ENCODE measurements at regions not wholly inside any gene's neighbourhood (a gene's known extent, or its start where the extent isn't known, plus 50 kb on each side); places are given as distances from the start of the nearest gene placed in this dataset.

DNA sequence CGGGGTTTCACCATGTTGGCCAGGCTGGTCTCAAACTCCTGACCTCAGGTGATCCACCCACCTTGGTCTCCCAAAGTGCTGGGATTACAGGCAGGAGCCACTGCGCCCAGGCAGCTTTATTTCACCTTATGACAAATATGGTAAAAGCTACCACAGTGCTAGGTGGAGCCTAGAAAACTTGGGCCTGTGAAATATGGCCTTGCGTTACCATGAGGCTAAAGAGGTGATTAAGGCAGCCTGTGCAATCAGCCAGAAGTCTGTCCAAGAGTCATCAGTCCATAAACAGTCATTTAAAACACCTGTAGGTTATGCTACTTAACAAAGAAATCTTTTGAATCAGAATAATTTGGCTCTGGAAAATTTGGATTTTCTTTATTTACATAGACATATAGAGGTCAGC lies 114.8 kb upstream of the ANKH start:
- DNase-seq (ENCODE audit: low read depth in 2 of 2): no peak

DNA sequence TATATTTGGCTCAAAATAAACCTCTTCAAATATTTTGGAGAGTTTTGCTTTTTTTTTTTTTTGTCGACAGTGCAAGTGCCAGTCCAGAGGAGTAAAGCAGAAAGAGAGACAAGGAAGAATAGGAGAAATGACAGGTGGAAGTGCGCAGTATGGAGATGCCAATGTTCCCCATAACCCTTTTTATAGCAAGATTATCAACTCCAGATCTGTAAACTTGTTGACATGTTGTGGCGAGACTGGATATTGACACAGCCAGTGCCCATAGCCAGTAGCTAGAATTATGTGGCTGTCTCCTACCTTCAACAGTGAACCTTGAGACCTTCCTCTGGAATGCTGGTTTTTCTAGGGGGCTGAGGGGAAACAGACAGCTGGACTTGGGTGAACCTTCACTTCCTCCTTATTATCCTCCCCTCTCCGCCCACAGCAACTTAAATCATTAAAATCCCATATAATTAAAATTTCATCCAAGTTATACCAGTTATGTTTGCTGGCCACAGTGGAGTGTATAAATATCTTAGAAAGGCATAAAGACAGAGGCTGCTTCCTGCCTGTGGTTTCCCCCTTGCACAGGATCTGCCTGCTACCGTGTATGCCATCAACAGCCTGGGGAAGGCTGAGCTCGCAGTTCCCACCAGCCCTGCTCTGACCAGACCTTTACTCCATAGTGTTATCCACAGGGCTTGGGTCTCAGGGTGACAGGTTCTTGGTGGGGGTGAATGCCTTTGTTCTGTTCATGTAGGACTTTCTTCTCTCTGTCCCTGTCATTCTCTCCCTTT lies 112.3 kb upstream of the ANKH start:
- no peak for DNase-seq (ENCODE audit: low read depth in 2 of 2)

DNA sequence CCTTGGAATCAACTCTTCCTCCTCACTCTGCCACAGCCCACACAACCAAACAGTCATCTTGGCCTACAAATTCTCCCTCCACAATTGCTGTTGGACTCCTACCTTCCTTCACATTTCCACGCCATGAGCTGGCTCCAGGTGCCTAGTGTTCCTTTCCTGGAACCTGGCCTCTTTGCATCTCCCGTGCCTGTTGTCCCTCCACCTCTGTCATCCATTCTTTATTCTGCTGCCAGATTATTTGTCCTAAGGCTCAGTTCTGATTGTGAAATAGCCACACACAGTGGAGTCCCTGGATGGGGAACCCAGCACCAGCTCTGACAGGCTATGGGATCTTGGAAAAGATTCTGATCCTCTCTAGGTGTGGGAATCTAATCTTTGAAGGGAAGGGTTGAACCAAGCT lies 109.1 kb upstream of the ANKH start:
- DNase-seq (ENCODE audit: low read depth in 2 of 2): no peak

DNA sequence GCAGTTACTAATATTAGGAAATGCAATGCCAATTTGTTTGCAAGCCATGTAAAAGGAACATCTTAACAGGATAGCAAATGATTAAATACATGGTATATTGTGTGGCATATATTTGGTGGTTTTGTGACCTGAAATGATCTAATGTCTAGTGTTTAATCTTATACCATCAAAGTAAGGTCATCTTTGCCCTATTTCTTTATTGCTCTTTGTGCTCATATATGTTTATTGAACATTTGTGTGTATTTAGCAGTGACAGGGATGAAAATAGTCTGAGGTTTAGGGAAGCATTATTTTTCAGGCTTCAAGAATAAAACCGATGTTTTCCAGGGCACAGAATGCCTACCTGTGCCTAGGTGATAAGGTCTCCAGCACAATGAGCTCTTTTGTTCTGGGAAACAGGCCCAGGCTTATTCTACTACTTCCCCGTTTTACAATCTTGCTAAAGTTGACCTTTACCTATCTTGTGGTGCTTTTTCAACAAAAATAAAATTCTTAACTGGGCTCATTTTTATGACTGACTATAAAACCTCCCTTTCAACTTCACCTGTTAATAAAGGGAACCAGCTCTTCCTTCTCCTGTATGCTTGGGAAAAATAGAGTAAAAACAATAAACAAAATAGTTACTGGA lies 105.6 kb upstream of the ANKH start:
- DNase-seq (ENCODE audit: low read depth in 2 of 2): no peak

DNA sequence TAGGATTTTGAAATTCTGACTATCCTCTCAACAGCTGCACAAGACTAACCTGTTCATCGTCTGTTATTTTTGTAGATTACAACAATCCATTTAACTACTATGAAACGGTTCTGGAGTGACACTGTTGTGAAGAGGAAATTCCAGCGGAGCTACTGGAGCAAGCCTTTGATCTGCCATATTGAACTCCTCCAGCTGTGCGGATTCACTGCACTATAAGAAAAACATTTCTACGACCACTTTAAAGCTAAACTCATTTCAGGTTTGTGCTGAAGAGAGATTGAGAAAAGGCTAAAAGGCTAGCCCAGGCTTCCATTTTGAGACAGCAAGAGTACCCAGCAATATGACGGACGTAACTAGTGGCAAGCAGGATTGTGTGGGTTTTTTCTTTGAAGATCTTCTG lies 104.9 kb upstream of the ANKH start:
- no peak for DNase-seq (ENCODE audit: low read depth in 2 of 2)

DNA sequence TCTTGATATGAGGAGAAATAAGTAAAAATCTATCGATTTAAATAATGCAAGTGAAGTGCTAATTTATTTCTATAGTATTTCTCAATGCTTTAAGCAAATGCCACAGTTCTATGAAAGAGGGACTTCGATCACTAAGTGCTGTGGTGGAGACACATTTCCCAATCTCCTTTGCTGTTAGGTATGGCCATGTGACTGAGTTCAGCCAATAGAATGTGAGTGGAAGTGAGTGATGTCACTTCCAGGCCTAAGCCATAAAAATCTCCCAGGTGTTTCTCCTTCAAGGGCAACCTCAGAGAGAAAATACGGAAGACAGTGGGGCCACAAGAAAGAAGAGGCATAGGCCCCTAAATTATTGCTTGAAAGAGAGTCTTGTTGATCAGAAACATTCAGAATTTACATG lies 100.3 kb upstream of the ANKH start:
- no peak for DNase-seq (ENCODE audit: low read depth in 2 of 2)

DNA sequence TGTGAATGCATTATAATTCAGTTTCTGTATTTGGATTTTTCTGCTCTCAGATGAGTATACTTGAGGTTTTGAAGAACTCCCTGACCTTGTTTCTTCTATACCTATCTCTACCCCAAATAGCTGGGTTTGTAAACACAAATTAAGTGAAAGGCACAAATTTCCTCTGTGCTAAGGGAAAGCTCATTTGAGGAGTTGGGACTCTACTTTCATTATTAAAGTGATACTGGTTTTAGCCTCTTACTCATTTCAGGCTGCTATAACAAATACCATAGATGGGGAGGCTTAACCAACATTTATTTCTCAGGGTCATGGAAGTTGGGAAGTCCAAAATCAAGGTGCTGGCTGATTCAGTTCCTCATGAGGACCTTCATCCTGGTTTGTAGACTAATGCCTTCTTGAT lies 97.2 kb upstream of the ANKH start:
- DNase-seq (ENCODE audit: low read depth in 2 of 2): no peak

DNA sequence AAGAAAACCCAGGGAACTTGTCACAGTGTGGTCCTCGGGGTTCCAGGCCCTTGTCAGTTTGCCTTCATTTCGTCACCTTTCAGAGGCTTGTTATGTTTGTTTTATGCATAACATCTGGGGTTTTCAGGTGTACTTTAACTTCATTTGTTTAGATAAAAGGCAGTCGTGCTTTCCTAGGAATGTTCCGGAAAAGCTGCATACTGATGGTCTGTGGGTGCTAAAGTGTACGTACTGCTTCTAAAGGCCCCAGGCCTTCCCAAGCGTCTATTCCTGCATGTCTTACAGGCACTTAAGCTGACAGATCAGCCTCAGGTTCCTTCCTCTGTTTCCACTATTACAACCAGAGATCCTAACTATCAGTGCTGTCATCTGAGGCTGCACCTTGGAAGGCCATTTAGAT lies 95.6 kb upstream of the ANKH start:
- DNase-seq (ENCODE audit: low read depth in 2 of 2): no peak

DNA sequence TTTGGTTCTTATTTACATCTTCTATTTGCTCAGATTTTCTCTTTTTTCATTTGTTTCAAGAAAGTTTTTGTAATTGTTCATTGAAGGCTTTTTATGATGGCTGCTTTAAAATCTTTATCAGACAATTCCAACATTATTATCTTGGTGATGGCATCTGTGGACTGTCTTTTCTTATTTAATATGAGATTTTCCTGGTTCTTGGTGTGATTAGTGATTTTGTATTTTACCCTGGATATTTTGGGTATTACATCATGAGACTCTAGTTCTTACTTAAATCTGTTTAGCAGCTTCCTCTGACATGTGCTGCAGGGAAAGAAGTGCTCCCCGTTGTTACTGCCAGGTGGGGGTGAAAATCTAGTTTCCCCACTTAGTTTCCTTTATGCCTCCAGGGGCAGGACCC lies 94.2 kb upstream of the ANKH start:
- no peak for DNase-seq (ENCODE audit: low read depth in 2 of 2)

DNA sequence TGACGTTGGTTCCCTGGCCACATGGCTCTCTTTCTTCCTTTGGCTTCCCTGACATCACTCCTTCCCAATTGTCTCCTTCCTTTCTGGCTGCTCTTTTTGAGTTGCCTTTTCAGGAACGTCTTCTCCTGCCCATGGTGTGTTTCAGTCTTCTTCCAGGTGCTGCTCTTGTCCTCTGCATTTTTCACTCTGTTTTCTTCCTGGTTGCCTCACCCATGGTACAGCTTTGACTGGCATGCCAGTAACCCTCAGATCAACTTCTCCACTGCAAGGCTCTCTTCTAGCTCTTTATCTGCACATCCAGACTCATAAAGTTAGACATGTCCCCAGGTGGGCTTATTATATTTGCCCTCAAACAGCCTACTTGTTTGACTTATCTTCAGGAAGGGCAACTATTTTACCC lies 91.0 kb upstream of the ANKH start:
- DNase-seq (ENCODE audit: low read depth in 2 of 2): no peak

DNA sequence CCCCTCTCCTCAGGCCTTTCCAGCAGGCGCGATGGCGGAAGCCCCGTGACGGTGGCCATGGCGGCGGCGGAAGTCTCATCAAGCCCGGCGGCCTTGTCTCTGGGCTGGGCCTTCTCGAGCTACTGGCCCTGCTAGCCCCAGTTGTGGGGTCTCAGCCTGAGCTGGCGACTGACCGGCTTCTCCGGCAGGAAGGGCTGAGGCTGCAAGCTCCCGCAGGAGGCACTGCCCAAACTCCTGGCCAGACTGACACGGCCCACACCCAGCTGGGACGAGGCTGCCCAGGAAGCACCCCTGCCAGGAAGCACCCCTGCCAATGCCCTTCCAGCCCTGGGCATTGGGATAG lies 88.5 kb upstream of the ANKH start:
- DNase-seq (ENCODE audit: low read depth in 2 of 2): no peak

DNA sequence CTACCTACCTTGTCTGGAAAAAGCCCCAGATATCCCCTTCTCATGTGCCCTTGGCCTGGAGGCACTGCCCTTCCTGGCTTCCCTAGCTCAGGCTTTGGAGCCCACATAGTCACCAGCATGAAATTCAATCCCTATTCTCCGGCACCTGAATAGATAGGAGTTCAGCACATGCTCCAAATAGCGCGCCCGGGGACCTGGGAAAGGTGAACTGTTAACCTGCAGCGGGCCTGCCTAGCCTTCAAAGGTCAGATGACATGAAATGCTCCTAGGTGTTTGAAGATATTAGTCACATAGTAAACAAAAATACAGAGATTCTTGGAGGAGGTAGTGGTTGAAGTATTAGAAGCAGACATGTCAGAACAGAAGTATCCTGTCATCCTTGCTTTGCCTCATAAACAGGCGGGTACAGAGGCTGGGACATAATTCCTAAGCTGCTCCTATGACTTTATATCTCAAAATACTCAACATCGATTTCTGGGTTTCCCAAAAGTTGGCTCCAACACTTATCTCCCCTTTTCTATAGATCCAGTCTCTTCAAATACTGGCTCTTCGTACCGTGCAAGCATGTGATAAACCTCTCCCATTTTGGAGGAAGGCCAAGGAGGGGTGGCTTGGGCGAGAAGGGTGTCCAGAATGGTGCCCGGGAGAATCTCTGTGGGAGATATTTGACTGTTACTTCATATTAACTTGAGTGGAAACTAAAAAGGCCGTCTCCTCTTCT lies 88.0 kb upstream of the ANKH start:
- no peak for DNase-seq (ENCODE audit: low read depth in 2 of 2)

DNA sequence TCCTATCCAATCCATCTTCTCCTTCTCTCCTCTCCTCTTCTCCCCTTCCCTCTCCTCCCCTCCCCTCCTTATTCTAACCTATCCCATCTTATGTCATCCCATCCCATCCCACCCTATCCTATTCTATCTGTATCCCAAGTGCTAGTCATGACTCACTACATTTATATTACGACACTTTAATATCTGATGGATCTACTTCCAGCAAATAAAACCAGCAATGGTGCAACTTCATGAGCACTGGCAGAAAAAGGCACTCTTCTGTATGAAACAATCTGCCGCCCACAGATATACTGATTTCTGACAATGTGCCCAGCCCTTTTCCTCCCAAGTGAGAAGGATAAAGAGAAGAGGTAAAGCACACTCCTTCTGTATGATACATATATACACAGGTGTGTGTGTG lies 86.6 kb upstream of the ANKH start:
- DNase-seq (ENCODE audit: low read depth in 2 of 2): no peak

DNA sequence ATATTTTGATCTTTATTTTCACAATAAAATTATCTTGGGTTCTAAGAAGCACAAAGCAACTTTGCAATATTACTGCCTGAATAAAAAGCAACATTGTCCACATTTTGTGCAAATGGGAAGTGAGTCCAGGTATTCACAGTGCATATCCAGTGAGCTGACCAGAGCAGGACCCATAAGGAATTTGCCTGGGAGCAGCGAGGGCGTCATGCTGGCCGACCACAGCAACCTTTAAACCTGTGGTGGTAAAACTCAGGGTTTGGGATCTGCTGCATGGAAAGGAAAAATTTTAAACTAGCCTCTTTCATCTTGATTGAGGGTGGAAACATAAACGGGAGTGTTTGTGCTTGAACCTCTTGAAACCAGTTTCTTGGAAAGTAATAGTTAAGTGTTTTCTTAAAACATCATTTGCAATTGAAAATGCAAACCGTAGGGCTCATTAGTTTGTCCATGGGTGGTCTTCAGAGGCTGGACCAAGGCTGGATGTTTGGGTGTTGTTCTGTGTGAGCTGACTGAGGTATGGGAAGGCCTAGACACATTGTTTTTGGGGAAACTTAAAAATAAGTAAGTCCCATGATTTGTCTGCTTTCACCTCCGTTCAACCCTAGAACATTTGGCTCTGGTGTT lies 85.0 kb upstream of the ANKH start:
- DNase-seq (ENCODE audit: low read depth in 2 of 2): no peak

DNA sequence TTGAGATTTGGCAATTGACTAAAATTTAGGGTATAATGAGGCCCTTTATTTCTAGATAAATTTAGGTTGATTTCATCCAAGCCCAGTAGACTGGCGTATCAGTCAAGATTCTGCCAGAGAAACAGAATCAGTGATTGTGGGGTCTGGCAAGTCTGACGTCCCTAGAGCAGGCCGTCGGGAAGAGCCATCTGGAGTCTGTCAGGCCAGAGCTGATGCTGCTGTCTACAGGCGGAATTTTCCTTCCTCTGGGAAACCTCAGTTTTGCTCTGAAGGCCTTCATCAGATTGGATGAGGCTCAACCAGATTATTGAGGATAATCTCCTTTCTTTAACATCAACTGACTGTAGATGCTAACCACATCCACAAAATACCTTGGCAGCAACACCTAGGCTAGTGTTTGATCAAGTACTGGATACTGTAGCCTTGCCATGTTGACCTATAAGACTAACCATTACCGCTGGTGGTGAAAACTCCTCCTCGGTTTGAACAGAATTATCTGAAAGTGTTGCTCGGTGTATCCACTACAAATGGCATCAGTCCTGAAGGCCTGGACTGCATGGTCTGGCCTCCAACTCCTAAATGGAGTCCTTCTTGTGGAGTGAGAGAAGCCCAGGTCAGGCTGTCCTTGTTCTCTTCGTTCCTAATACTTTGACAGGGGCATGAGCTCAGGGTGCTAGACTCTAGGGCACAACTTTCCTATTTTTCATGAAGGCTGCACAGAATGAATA lies 83.2 kb upstream of the ANKH start:
- DNase-seq (ENCODE audit: low read depth in 2 of 2): no peak

DNA sequence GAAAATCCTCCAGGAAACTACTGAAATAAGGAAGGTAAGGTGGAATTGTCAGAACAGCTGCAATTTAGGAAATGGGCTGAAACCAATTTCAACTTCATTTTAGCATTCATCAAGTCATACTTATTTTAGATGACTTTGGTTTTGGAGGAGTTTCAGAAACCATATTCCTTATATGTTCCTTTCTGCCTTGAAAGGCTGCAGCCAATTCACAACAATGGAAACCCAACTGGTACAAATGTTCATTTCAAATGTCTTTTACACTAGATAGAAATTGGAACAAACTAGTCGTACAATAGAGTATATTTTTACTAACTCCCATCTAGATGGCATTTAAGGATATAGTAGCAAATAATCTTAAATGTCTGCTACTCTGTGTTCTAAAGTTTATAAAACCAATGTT lies 82.6 kb upstream of the ANKH start:
- no peak for DNase-seq (ENCODE audit: low read depth in 2 of 2)

DNA sequence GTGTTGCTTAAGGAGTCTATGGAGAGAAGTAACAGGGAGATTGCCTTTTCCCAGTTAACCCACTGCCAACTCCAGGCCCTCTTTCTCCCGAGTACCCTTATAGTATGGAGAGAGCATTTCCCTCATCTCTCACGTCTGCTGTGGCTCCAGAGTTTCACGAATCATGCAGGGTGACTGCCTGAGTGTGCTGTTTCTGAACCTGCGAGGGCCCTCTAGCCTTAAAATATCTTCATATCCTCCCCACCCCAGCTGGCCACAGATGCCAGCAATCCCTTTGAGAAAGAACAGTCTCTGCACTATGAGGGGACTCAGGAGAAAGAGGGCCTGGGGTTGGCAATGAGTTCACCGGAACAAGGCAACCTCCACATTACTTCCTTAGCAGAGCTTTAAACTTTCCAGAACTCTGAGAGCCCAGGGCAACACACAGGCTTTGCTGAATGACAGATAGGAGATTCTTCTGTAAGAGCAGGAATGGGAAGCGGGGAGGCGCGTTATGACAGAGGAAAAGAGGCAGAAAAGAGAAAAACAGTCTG lies 81.6 kb upstream of the ANKH start:
- no peak for DNase-seq (ENCODE audit: low read depth in 2 of 2)

DNA sequence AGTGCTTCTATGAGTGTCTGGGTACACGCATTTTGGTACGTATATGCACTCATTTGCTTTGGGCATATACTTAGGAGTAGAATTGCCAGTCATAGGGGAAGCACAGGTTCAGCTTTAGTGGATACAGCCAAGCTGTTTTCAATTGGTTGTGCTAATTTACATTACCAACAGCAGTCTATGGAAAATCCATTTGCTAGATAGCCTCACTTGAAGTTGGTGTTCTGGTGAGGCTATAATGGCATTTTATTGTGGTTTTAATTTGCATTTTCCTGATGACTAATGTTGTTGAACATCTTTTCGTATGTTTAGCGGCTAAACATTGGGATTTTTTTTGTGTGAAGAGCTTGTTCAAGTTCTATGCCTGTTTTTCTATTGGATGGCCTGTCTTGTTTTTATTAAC lies 76.8 kb upstream of the ANKH start:
- no peak for DNase-seq (ENCODE audit: low read depth in 2 of 2)

DNA sequence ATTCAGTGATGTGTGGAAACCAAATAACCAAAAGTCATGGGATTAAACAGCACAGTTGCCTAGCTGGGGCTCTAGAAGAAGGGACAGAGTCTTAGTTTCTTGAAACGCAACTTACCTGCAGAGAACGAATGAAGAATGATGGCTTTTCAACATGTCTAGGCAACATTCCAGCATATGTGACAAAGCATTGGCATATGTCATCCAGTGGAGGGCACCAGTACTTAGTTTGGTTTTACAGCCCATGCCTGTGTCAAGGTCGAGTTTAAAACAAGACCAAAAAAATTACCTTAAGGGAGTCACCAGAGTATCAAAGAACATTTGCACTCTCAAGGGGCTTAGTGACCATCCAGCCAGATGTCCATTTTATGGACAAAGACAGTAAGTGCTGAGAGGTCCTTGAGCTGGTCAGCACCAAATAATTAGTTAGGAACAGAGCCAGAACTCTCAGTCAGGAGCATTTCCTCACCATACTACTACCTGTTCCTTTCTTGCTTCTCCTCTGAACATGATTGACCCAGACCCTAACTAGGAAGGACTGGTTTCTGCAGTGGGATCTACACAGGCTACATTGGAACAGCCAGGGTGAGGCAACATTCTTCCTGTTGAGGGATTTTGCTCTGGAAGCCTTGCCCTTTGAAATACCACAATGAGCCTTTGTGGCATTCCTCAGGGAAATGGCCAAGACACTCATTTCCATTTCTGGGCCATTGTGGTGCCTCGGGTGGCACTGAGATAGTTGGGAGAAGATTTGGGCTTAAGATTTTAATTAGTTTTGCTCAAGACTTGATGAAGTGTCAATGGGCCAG lies 75.4 kb upstream of the ANKH start:
- no peak for DNase-seq (ENCODE audit: low read depth in 2 of 2)

DNA sequence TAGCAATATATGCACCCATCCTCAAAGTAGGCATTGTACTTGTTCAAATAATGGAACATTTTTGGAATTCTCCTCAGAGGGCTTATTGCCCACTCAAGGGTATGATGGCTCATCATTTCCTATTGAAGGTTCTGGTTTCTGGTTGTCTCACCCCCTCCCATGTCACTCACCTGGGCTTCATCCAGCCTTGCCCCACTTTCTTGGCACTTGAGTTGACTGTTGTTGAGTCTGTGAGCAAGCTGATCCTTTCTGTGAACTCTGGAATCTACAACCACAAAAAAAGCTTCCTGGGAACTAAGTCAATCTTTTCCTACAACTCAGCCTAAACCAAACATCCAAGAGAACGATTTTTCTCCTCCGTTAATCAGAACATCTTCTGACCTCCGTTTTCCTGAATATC lies 73.9 kb upstream of the ANKH start:
- no peak for DNase-seq (ENCODE audit: low read depth in 2 of 2)

DNA sequence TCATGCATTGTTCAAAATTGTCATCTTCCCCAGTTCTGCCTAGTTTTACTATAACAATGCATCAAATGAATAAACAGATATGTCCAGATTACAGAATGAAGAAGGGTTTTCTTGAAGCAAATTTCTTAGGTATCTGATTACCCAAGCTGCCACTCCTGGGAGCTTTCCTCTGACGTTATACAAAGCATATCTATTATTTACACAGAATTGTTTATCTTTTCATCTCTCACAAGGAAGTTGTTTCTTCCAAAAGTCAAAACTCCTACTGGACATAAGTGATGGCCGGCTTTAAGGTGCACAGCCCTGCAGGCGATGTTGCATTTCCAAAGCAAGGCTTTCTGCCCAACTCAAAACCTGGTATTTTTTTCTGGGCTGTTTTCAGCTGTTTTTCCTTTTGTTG lies 73.4 kb upstream of the ANKH start:
- DNase-seq (ENCODE audit: low read depth in 2 of 2): no peak
